ENCODE measurements at regions not wholly inside any gene's neighbourhood (a gene's known extent, or its start where the extent isn't known, plus 50 kb on each side); places are given as distances from the start of the nearest gene placed in this dataset.

DNA sequence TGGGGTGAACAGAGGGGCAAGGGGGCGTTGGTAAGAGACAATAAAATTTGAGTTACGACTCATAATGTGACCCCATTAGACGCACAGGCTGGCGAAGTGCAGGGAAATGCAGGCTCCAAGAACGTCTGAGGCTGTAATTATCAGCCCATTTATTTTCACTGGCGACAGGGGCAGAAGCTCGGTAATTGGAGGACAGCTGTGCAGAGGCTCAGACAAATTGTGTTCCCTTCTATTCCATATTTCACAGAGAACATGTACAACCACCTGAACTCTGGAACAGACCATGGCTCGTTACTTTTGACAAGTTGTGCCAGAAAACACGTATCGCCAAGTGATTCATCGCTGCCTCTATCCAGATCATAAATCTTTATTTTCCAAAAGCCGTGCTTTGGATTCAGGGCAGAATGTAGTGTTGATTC, 137.3 kb upstream of the FRMD4A start:
- no peak for DNase-seq
- ATAC-seq: no peak

DNA sequence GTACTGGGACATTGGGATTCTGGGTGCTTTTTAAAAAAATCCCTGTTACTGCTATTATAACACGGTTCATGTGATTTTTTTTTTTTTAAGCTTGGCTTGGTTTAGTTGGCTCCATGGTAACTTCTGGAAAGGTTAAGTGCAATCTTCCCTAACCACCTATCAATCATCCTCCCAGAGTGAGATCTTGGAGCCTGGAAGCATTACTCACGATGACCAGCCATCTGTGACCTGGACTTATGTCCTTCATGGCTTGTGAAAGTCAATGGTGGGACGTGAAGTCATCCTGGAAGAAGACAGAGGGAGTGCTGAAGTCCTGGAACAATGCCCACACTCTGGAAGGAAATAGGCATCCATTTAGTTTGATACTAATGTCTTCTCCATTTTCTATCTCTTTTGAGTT, 135.5 kb upstream of the FRMD4A start:
- ATAC-seq (no peak), DNase-seq (no peak)

DNA sequence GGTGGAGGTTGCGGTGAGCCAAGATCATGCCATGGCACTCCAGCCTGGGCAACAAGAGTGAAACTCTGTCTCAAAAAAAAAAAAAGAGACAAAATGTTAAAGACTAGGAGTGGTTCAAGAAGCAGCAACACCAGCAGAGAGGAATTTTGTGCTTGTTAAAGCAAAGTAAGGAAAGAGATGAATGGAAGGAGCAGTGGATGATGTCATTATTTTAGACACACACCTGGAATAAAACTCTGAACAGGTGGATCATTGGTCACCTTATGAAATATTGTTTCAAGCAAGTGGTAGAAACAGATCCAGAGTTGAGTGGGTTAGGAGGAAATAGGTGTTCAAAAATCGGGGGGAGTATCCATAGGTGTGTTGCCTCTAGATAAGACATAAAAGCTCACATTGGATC, 129.7 kb upstream of the FRMD4A start:
- DNase-seq (no peak), ATAC-seq (no peak)

DNA sequence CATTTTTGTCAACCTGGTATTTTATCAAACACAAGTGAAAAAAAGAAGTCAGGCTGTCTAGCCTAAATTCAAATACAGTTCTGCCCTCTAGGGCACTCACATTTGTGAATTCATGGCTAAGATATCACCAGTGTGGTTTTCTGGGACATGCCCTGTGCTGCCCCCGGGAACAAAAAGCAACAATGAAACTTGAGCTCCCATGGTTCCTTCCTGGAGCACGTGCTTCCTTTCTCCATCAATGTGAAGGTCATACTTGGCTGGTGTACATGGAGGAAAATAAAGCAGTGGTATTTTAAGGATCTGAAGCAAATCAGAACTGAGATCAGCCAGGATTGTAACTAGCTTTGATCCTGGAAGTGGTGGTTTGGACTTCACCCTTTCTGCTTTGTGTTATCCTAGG, 128.9 kb upstream of the FRMD4A start:
- no peak for ATAC-seq
- no peak for DNase-seq

DNA sequence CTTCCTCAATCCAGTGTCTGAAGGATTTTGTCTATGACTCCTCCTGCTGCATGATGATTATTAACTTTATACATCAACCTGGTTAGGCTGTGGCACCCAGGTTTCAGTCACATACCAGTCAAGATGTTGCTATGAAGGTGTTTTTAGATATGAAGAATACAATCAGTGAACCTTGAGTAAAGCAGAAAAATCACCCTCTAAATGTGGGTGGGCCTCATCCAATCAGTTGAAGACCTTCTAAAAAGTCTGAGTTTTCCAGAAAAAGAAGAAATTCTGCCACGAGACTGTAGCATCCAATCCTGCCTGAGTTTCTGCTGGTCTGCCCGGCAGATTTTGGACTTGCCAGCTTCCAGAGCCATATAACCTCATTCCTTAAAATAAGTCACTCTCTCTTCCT, 126.1 kb upstream of the FRMD4A start:
- DNase-seq (no peak), ATAC-seq (no peak)

DNA sequence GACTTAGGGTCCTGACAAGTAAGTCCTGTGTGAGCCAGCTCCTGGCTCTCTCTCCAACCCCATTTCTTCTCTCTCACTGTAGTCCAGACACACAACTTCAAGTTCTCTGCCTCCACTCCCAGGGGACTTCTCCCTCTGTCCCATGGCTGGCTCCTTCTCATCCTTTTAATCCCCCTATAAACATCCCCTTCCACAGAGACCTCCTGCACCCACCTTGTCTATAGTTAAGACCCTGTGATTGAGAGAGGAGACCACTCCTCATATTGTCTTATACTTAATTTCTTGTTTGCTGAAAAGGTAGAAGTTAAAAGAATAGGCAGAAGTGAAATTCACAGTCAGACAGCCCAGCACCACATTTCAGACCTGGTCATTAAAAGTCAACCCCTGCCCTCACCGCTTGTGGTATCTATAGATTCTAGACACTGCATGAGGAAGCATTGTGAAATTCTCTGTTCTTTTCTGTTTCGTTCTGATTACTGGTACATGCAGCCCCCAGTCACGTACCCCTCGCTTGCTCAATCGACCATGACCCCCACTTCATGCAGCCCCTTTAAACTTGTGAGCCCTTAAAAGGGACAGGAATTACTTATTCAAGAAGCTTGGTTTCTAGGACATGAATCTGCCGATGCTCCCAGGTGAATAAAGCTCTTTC, 125.6 kb upstream of the FRMD4A start:
- no peak for DNase-seq

DNA sequence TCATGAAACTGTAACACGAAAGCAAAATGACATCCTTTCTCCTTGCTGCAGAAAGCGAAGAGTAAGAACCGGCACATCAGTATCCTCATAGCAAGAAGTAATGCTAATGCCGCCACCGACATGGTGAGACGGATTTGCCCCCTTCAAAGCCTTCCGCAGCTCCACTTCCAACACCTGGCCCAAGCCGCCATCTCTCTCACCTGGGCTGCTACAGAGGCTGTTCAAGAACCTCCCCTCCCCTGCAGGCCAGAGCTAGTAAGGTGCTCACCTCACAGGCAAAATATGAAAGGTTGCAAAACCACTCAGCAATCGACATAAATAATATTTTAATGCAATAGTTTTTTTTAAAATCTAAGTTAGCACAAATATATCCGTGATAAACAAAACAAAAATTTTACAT, 123.9 kb upstream of the FRMD4A start:
- ATAC-seq (no peak), DNase-seq (no peak)

More for the DNA sequence above, 125.6 kb upstream of the FRMD4A start:
- no peak for ATAC-seq

DNA sequence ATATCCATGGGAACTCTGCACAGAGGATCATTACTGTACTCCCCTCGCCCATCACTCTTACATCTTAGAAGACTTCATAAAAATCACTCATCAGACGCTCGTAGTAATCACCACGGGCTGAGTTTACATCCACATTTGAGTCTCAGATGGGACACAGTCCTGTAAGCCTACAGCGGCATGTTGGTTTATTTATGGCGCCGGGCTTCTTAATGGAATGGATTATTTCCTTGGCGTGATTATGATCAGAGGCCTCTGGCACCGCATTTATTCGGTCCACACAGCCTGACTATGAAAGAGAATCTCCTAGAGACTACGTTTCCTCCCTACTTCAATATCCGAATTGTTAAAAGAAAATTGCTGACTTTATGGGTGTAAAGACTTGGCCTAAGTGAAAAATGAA, 123.5 kb upstream of the FRMD4A start:
- no peak for ATAC-seq
- DNase-seq: no peak

DNA sequence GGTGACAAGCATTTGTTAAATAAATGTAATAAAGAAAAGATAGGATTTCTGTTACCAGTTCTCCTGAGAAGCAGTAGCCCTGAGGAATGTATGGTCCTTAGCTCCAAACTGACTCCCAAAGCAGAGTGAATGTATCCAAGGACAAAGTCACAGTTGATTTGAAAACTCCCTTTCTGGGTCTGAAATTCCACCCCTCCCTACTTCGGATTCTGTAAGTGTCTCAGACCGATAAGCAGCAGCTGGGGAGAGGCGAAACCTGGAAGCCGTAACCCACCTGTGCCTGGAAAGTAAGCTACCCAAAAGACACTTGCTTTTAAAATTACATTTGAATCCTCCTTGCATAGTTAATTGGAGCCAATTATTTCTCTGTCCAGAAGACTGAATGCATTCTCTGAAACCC, 122.9 kb upstream of the FRMD4A start:
- ATAC-seq (no peak), DNase-seq (no peak)

DNA sequence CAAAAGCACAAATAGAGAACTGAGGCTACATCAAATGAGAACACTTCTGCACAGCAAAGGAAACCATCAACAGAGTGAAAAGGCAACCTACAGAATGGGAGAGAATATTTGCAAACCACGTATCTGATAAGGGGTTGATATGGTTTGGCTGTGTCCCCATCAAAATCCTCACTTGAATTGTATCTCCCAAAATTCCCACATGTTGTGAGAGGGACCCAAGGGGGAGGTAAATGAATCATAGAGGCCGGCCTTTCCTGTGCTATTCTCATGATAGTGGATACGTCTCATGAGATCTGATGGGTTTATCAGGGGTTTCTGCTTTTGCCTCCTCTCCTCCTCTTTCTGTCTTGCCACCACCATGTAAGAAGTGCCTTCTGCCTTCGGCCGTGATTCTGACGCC, 120.6 kb upstream of the FRMD4A start:
- ATAC-seq: no peak
- DNase-seq: no peak

DNA sequence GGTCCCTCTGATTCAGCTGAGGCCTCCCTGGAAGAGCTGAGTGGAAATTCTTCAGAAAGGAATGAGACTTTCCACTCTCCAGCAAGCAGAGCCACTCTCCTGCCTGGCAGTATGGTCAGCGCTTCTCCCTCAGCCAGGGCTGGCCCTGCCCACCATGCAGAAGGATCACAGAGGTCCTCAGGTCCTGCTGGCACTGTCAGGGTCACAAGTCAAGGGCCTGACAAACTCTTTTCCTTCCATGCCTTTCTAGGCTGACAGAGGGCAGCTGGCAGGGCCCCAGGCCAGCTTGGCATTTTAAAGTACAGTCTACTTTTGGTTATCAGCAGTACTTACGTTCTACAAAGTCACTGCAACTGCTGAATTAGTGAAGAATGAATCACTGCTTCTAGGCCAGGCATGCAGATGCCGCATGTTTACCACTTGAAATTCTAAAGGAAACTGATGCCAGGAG, 119.3 kb upstream of the FRMD4A start:
- no peak for ATAC-seq

DNA sequence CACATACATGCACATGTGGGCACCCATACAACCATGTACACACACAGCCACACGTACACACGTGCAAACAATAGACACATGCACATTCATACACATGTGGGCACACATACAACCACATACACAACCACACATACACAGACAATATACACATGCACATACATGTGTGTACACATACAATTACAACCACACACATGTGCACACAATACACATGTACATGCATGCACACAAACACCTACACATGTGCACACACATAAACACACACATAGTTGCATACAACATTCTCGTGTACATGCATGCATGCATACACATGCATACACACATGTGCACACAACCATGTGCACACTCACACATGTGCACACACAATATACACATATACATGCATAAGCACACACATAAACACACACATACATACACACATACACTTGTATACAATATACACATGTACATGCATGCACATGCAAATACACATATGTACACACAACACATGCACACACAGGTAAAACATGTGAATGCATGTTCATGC, 118.6 kb upstream of the FRMD4A start:
- ATAC-seq (no peak), DNase-seq (no peak)

More for the DNA sequence above, 119.3 kb upstream of the FRMD4A start:
- DNase-seq: no peak

DNA sequence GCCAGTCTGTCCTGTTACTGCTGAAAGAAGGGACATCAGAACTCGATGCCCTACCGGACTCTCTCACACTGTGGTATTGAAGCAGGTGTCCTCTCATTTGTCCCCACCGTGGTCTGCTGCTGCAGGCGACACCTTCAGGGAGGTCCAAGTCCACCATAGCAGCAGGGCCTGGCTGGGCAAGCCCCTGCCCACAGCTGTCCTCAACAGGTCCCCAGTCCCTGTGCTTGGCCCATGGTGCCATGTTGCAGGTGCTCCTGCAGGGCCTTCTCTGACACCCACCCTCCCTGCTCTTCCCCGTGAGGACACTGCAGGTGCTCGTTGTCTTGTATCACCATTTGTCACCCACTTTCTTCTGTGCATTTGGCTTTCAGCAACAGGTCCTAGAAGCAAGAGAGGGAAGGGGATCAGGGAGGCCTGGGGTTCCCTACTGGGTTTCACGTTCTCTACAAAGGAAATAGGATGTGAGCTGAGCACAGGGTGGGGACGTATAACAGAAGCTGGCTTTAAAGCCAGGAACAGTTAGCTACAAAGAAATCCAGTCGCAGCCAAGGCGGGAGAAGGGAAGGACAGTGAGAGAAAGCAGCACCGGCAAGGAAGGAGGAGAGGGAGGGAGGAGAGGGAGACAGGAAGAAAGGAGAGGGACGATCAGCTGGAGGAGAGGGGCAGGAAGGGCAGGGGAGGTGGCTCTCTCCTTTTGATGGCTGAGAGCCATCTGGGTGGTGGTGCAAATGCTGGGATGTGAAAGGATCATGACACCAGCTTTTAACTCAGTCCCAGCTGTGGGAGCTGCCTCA, 117.7 kb upstream of the FRMD4A start:
- no peak for ATAC-seq
- no peak for DNase-seq

DNA sequence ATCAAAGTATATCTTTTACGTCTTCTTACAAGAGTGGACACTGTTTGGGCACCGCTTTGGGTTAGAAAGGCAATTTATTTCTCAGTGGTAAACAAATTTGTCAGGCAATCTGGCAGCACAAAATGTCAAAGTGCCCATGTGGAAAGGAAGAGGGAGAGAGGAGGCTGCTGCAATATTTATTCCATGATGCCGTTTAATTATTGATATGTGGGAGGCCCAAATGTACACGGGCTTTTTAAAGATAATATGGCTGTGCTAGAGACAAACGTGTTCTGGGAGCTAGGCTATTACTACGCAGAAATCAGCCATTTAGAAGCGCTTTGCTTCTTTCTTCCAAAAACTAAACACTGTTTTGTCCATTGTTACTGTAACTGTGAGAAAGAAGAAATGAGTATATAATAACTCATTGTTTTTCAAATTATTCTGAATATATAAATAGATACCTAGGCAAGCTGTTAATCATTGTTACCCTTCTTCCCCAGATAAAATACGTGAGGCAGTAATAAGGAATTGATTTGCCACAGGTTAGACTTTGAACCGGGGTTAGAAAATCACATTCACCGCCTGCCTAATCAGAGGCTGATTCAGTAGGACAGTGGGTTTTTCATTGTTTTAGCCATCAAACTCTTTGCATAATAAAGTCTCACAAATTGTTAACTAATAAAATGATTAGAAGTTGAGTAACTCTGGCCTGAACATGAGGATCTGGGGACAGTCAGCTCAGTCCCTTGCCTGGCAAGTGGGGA, 116.5 kb upstream of the FRMD4A start:
- no peak for ATAC-seq
- no peak for DNase-seq

DNA sequence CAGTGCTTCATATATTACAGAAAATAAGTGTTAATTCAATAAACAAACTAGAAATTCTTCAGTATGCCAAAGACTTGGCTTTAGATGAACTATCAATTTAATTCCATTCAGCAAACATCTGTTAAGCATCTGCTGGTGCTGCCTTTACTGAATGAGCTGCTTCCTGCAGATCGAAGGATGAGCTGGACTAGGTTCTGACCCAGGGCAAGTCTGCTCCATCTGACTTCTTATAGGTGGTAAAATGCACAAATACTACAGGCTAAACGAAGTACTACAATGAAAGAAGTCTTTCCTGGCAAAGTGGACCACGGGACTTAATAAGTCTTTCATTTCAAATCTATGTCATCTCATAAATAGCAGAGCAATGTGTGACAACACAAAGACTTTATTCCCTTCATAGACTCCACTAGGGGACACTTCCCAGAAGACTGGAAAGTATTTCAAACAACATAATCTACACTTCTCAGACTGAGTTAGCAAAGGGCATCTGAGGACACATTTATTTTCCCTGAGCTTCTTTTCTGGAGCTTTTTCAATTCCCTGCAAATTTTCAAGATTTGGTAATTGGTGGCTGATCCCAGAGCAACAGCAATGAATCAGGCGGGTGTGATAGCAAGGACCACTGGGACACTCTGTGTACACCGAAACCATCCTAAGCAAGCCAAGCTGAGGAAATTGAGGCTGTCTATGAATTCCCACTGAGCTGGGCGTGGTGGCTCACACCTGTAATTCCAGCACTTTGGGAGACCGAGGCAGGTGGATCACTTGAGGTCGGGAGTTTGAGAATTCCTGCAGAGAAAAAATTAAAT, 108.9 kb upstream of the FRMD4A start:
- no peak for ATAC-seq
- no peak for DNase-seq

DNA sequence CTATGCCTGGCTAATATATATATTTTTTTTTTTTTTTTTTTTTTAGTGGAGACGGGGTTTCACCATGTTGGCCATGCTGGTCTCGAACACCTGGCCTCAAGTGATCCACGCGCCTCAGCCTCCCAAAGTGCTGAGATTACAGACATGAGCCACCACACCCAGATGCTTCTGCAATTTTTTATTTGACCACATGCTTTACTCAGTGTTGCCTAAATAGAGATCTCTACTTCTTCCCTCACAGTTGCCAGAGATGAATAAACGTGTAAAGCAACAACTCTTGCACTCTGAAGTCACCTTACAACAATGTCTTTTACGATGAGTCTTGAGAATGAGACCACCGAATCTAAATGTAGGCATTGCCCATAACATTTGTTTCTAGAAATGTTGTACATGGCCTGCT, 107.9 kb upstream of the FRMD4A start:
- DNase-seq: no peak
- no peak for ATAC-seq

DNA sequence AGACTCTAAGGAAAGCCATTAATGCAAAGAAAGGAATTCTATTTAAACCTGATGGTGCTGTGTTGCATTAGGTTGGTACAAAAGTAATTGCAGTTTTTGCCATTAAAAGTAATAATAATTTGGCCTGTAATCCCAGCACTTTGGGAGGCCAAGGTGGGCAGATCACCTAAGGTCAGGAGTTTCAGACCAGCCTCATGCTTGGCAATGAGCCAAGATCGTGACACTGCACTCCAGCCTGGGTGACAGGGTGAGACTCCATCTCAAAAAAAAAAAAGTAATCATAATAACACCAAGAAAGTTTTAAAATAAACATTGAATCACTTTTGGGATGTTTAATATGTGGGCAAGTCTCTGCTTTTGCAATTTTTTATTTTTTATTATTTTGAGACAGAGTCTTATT, 107.3 kb upstream of the FRMD4A start:
- DNase-seq (no peak), ATAC-seq (no peak)

DNA sequence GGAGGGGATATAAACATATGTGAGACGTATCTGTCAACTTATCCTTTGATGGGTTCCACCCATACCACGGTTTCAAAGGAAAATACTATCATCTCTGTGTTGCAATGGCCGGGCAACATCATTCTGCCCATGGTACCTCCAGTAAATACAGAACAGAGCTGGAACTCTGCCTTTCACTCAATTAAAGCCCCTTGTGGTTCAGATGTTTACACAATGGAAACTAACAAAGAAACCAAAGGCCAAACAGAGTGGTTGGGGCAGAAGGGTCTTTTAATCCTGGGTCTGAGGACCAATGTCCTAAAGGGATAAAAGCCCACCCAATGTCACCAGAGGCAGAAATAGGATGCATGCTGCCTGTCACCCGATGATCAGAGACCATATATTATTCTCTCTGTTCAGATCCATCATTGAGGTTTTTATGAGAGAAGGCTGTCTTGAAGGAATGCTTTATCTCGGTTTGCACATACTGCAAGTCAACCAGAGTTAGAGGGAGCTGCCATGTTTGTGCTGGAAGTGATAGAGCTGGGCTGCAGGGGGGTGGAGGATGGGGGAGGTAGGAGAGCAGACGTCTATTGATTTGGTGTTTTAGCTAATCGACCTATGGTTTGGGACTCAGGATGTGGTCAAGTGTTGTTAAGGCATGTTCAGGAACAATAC, 105.4 kb upstream of the FRMD4A start:
- ATAC-seq (no peak), DNase-seq (no peak)

DNA sequence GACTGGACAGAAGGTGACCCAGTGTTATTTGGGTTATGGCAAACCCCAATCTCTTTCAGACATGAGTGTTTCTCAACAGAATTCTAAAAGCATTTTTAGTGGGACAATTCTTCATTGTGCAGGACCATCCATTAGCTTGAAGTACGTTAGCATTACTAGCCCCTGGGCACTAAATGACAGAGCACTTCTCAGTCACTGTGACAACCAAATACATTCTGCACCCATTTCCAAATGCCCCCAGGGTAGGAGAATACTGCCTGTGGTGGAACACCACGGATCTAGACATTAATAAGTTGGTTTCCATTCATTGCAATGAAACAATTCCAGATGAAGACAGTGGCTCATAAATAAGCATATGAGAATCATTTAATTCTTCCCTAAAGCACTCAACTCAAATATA, 102.4 kb upstream of the FRMD4A start:
- ATAC-seq: no peak
- DNase-seq: no peak

DNA sequence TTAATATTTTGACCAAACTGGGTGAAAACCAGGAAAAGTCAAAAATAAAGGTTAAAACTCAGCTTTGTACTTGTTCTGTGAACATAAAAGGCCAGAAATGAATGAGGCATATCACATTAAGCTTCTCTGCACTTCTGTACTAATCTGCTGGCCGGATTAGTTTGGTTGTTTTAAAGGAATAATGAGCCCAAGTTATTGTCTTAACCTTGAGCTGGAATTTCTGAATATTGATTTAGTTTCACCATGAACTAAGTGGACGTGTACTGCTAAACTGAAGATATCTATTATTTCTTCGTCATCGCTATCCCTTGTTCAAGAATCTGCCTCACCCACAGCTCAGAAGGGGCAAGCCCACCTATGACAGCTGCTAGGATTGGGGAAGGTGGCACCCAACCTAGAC, 101.1 kb upstream of the FRMD4A start:
- ATAC-seq: no peak

DNA sequence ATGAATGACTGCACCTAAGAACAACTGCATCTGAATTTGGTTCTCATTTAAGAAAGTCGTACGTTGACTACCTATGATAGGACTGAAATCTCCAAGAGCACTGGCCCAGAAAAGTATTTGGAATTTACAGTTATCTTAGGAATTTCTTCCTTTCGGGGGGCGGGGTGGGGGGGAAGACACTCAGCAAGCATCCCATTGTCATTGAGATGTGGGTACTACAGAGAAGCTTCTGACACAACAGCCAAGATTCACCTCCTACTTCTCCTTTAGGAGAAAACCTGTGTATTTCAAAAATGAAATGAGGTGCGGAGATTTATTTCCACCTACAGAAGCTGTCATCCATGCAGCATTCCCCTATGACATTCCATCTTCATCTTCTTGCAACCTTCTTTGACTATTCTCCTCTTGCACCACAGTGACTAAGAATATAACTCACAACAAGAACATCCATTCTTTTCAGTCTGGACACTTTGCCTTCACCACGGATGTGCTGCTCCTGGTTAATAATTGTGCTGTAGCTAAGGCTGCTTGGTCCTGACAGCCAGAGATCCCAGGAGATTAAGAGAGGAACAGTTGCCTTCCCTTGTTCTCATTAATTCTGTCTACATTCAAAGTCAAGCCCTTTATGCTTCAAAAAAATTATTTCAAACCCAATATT, 98.4 kb upstream of the FRMD4A start:
- ATAC-seq: no peak

More for the DNA sequence above, 101.1 kb upstream of the FRMD4A start:
- DNase-seq: no peak

More for the DNA sequence above, 98.4 kb upstream of the FRMD4A start:
- DNase-seq: no peak

All from stimulated activated naive CD8-positive, alpha-beta T cell treated with anti-CD3 and anti-CD28 coated beads, Interleukin-15, Interleukin-2, amounts not matched to agents 100 U/mL and 50 U/mL, for 24 hours (primary cell).